Neutrophil (primary cell): ENCODE measurements at regions not wholly inside any gene's neighbourhood (a gene's known extent, or its start where the extent isn't known, plus 50 kb on each side); places are given as distances from the start of the nearest gene placed in this dataset.

ENCODE experiments used
- H3K27ac ChIP-seq: fragments of 200-600 bp; sonication (generic); 2 replicates; pipeline ENCODE4 v1.5.1; 2016; ENCODE audit warnings: mild to moderate bottlenecking, moderate library complexity
- H3K27me3 ChIP-seq: fragments of 200-600 bp; sonication (generic); 2 replicates; pipeline ENCODE4 v1.6.0; 2016; ENCODE audit warnings: mild to moderate bottlenecking
- H3K36me3 ChIP-seq: fragments of 200-600 bp; sonication (generic); 2 replicates; pipeline ENCODE4 v1.5.1; 2017
- H3K4me1 ChIP-seq, 2 experiments: fragments of 200-600 bp in 1 of 2; sonication (generic) in 1 of 2; 1 replicate in 1 of 2; 2 replicates in 1 of 2; pipeline versions ENCODE4 v1.5.1 to v1.6.1; 2013 to 2016; ENCODE audit warnings: low read depth in 1 of 2, low read length in 1 of 2, mild to moderate bottlenecking in 1 of 2, moderate library complexity in 1 of 2; ENCODE audit not compliant: control insufficient read depth in 1 of 2, insufficient read depth in 1 of 2
- H3K4me3 ChIP-seq, 2 experiments: fragments of 200-600 bp in 1 of 2; sonication (generic) in 1 of 2; 1 replicate in 1 of 2; 2 replicates in 1 of 2; pipeline ENCODE4 v1.5.1; 2013 to 2016; ENCODE audit warnings: low read depth in 1 of 2, low read length in 1 of 2, mild to moderate bottlenecking in 1 of 2, moderate library complexity in 1 of 2
- H3K9me3 ChIP-seq: fragments of 200-600 bp; sonication (generic); 2 replicates; pipeline ENCODE4 v1.5.1; 2016
- CTCF ChIP-seq: fragments of 200-600 bp; sonication (generic); IDR thresholded peaks from 2 replicates; pipeline ENCODE4 v1.5.1; 2016; ENCODE audit warnings: antibody characterized with exemption

- H3K9me3 ChIP-seq = no peaks in the 10 kb centered on the region
- no peak for TF ChIP-seq CTCF
- no peak overlapping the region for H3K4me3 ChIP-seq
- H3K27ac ChIP-seq = no peak overlapping the region
- H3K4me1 ChIP-seq = no peaks in the 10 kb centered on the region
- no peaks in the 10 kb centered on the region for H3K27me3 ChIP-seq
- H3K36me3 ChIP-seq = no peaks in the 10 kb centered on the region
Observed at GRCh38 chr1:73034271-73034670, 751.9 kb upstream of the NEGR1 start.

GRCh38 chr1:73033640-73034039, 751.3 kb upstream of the NEGR1 start:
- H3K4me1 ChIP-seq = no peaks in the 10 kb centered on the region
- TF ChIP-seq CTCF = no peak
- no peak overlapping the region for H3K4me3 ChIP-seq
- no peaks in the 10 kb centered on the region for H3K27me3 ChIP-seq
- H3K36me3 ChIP-seq = no peaks in the 10 kb centered on the region
- no peaks in the 10 kb centered on the region for H3K9me3 ChIP-seq
- no peak overlapping the region for H3K27ac ChIP-seq

- no peaks in the 10 kb centered on the region for H3K9me3 ChIP-seq
- no peak for TF ChIP-seq CTCF
Observed at GRCh38 chr1:73029571-73029970, 747.2 kb upstream of the NEGR1 start.

GRCh38 chr1:73026114-73026513, 743.8 kb upstream of the NEGR1 start:
- Histone ChIP-seq H3K4me3 (no peak overlapping the region), H3K4me1 (no peaks in the 10 kb centered on the region), H3K36me3 (no peaks in the 10 kb centered on the region), H3K27me3 (no peaks in the 10 kb centered on the region), H3K9me3 (no peaks in the 10 kb centered on the region), H3K27ac (no peak overlapping the region)
- no peak for TF ChIP-seq CTCF

More at GRCh38 chr1:73029571-73029970, 747.2 kb upstream of the NEGR1 start:
- Histone ChIP-seq H3K4me1 (no peaks in the 10 kb centered on the region), H3K4me3 (no peak overlapping the region), H3K36me3 (no peaks in the 10 kb centered on the region), H3K27ac (no peak overlapping the region), H3K27me3 (no peaks in the 10 kb centered on the region)

GRCh38 chr1:73009938-73010337, 727.6 kb upstream of the NEGR1 start:
- TF ChIP-seq CTCF = no peak
- H3K27ac ChIP-seq = no peak overlapping the region
- no peaks in the 10 kb centered on the region for H3K27me3 ChIP-seq

DNA sequence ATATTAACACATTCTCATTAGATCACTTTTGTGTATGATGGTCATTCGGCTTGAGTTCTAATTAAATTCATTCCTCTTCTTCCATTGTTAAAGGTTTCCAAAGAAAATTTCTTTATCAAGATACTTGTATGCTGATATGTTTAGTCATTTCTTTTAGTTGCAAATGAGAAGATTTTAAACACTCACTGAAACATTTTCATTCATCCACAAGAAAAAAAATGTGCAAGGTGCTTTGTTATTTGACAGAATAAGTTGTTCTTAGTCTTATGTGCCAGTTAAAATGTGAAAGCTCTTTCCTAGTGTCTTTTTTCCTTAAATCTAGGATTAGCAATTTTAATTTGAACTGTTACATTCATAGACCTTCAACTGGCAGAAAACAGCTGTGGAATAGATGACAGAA, 727.0 kb upstream of the NEGR1 start:
- Histone ChIP-seq H3K4me3 (no peak overlapping the region), H3K9me3 (no peaks in the 10 kb centered on the region), H3K27ac (no peak overlapping the region), H3K27me3 (no peaks in the 10 kb centered on the region), H3K4me1 (no peaks in the 10 kb centered on the region), H3K36me3 (no peaks in the 10 kb centered on the region)
- no peak for TF ChIP-seq CTCF

More at GRCh38 chr1:73009938-73010337, 727.6 kb upstream of the NEGR1 start:
- Histone ChIP-seq H3K4me1 (no peaks in the 10 kb centered on the region), H3K4me3 (no peak overlapping the region), H3K36me3 (no peaks in the 10 kb centered on the region), H3K9me3 (no peaks in the 10 kb centered on the region)
